GM12892 (cell line): ENCODE measurements at regions not wholly inside any gene's neighbourhood (a gene's known extent, or its start where the extent isn't known, plus 50 kb on each side); places are given as distances from the start of the nearest gene placed in this dataset.

Experiments used
- POLR2AphosphoS5 ChIP-seq: IDR thresholded peaks from 2 replicates; pipeline ENCODE4 v1.6.1; 2011; ENCODE audit warnings: low read depth, low read length, control low read depth
- TAF1 ChIP-seq: IDR thresholded peaks from 2 replicates; pipeline ENCODE4 v1.6.1; 2011; ENCODE audit warnings: low read depth, mild to moderate bottlenecking, control low read depth, low read length, borderline replicate concordance

GRCh38 chr17:72393553-72393952, 272.7 kb downstream of the SOX9 start:
- TF ChIP-seq POLR2AphosphoS5 (no peak), TAF1 (no peak)
